ENCODE measurements at regions not wholly inside any gene's neighbourhood (a gene's known extent, or its start where the extent isn't known, plus 50 kb on each side); places are given as distances from the start of the nearest gene placed in this dataset.

GRCh38 chr11:107251298-107251697 is 206.3 kb downstream of the CWF19L2 start:
- DNase-seq (ENCODE audit: low spot score in 2 of 2) (no peak), ATAC-seq (replicated peaks; ENCODE audit: extremely low read depth, poor library complexity, severe bottlenecking) (no peak)
- Mint-ChIP-seq H3K4me3 (no peak overlapping the region), H3K4me1 (no peaks in the 10 kb centered on the region), H3K27ac (ENCODE audit: low read depth) (no peak overlapping the region), H3K36me3 (ENCODE audit: insufficient read depth) (no peaks in the 10 kb centered on the region), H3K9me3 (no peaks in the 10 kb centered on the region), H3K27me3 (peaks cover 22% of the 10 kb centered on the region)

GRCh38 chr11:107250017-107250416 is 207.6 kb downstream of the CWF19L2 start:
- Mint-ChIP-seq H3K27ac (ENCODE audit: low read depth) (no peak overlapping the region), H3K36me3 (ENCODE audit: insufficient read depth) (no peaks in the 10 kb centered on the region), H3K4me1 (no peaks in the 10 kb centered on the region), H3K27me3 (peaks cover 20% of the 10 kb centered on the region), H3K4me3 (no peak overlapping the region), H3K9me3 (no peaks in the 10 kb centered on the region)
- DNase-seq (ENCODE audit: low spot score in 2 of 2) (no peak), ATAC-seq (replicated peaks; ENCODE audit: extremely low read depth, poor library complexity, severe bottlenecking) (no peak)

- no peak overlapping the region for H3K4me3 Mint-ChIP-seq
- H3K9me3 Mint-ChIP-seq = no peaks in the 10 kb centered on the region
- no peak for DNase-seq (ENCODE audit: low spot score in 2 of 2)
- ATAC-seq (replicated peaks; ENCODE audit: extremely low read depth, poor library complexity, severe bottlenecking) = no peak
- H3K36me3 Mint-ChIP-seq (ENCODE audit: insufficient read depth) = no peaks in the 10 kb centered on the region
- no peak overlapping the region for H3K27ac Mint-ChIP-seq (ENCODE audit: low read depth)
- H3K27me3 Mint-ChIP-seq = peaks cover 12% of the 10 kb centered on the region
- no peaks in the 10 kb centered on the region for H3K4me1 Mint-ChIP-seq
These were observed 208.6 kb downstream of the CWF19L2 start for GRCh38 chr11:107249054-107249453.

GRCh38 chr11:107247167-107247861 is 210.3 kb downstream of the CWF19L2 start:
- DNase-seq (ENCODE audit: low spot score in 2 of 2) (no peak), ATAC-seq (replicated peaks; ENCODE audit: extremely low read depth, poor library complexity, severe bottlenecking) (no peak)
- H3K36me3 Mint-ChIP-seq (ENCODE audit: insufficient read depth) = no peaks in the 10 kb centered on the region
- no peak overlapping the region for H3K4me3 Mint-ChIP-seq
- H3K27me3 Mint-ChIP-seq = no peaks in the 10 kb centered on the region
- H3K4me1 Mint-ChIP-seq = no peaks in the 10 kb centered on the region
- H3K27ac Mint-ChIP-seq (ENCODE audit: low read depth) = no peak overlapping the region
- H3K9me3 Mint-ChIP-seq = no peaks in the 10 kb centered on the region

GRCh38 chr11:107243929-107244328 is 213.7 kb downstream of the CWF19L2 start:
- Mint-ChIP-seq H3K4me3 (no peak overlapping the region), H3K27ac (ENCODE audit: low read depth) (no peak overlapping the region), H3K9me3 (no peaks in the 10 kb centered on the region), H3K4me1 (no peaks in the 10 kb centered on the region), H3K27me3 (peaks cover 8% of the 10 kb centered on the region), H3K36me3 (ENCODE audit: insufficient read depth) (peaks cover 2% of the 10 kb centered on the region)
- no peak for DNase-seq (ENCODE audit: low spot score in 2 of 2)
- no peak for ATAC-seq (replicated peaks; ENCODE audit: extremely low read depth, poor library complexity, severe bottlenecking)

GRCh38 chr11:107232451-107232850 is 214.2 kb upstream of the GUCY1A2 start:
- no peaks in the 10 kb centered on the region for H3K27me3 Mint-ChIP-seq
- H3K4me1 Mint-ChIP-seq = no peaks in the 10 kb centered on the region
- DNase-seq (ENCODE audit: low spot score in 2 of 2) (no peak), ATAC-seq (replicated peaks; ENCODE audit: extremely low read depth, poor library complexity, severe bottlenecking) (no peak)
- peaks cover 17% of the 10 kb centered on the region for H3K9me3 Mint-ChIP-seq
- peaks cover 2% of the 10 kb centered on the region for H3K36me3 Mint-ChIP-seq (ENCODE audit: insufficient read depth)
- no peak overlapping the region for H3K4me3 Mint-ChIP-seq
- H3K27ac Mint-ChIP-seq (ENCODE audit: low read depth) = no peak overlapping the region

GRCh38 chr11:107224836-107225235 is 206.6 kb upstream of the GUCY1A2 start:
- no peak overlapping the region for H3K4me3 Mint-ChIP-seq
- peaks cover 15% of the 10 kb centered on the region for H3K9me3 Mint-ChIP-seq
- ATAC-seq (replicated peaks; ENCODE audit: extremely low read depth, poor library complexity, severe bottlenecking) (no peak), DNase-seq (ENCODE audit: low spot score in 2 of 2) (no peak)
- H3K27ac Mint-ChIP-seq (ENCODE audit: low read depth) = no peak overlapping the region
- no peaks in the 10 kb centered on the region for H3K36me3 Mint-ChIP-seq (ENCODE audit: insufficient read depth)
- H3K27me3 Mint-ChIP-seq = no peaks in the 10 kb centered on the region
- no peaks in the 10 kb centered on the region for H3K4me1 Mint-ChIP-seq

GRCh38 chr11:107222916-107223460 is 204.7 kb upstream of the GUCY1A2 start:
- no peaks in the 10 kb centered on the region for H3K4me1 Mint-ChIP-seq
- ATAC-seq (replicated peaks; ENCODE audit: extremely low read depth, poor library complexity, severe bottlenecking) (no peak), DNase-seq (ENCODE audit: low spot score in 2 of 2) (no peak)
- H3K27ac Mint-ChIP-seq (ENCODE audit: low read depth) = no peak overlapping the region
- peaks cover 4% of the 10 kb centered on the region for H3K9me3 Mint-ChIP-seq
- no peaks in the 10 kb centered on the region for H3K36me3 Mint-ChIP-seq (ENCODE audit: insufficient read depth)
- no peak overlapping the region for H3K4me3 Mint-ChIP-seq
- no peaks in the 10 kb centered on the region for H3K27me3 Mint-ChIP-seq

GRCh38 chr11:107222431-107222830 is 204.2 kb upstream of the GUCY1A2 start:
- H3K9me3 Mint-ChIP-seq = peaks cover 4% of the 10 kb centered on the region
- no peaks in the 10 kb centered on the region for H3K36me3 Mint-ChIP-seq (ENCODE audit: insufficient read depth)
- no peak overlapping the region for H3K4me3 Mint-ChIP-seq
- DNase-seq (ENCODE audit: low spot score in 2 of 2) (no peak), ATAC-seq (replicated peaks; ENCODE audit: extremely low read depth, poor library complexity, severe bottlenecking) (no peak)
- H3K4me1 Mint-ChIP-seq = no peaks in the 10 kb centered on the region
- no peaks in the 10 kb centered on the region for H3K27me3 Mint-ChIP-seq
- H3K27ac Mint-ChIP-seq (ENCODE audit: low read depth) = no peak overlapping the region

- DNase-seq (ENCODE audit: low spot score in 2 of 2) = no peak
- ATAC-seq (replicated peaks; ENCODE audit: extremely low read depth, poor library complexity, severe bottlenecking) = no peak
- no peaks in the 10 kb centered on the region for H3K27me3 Mint-ChIP-seq
- H3K27ac Mint-ChIP-seq (ENCODE audit: low read depth) = no peak overlapping the region
- H3K36me3 Mint-ChIP-seq (ENCODE audit: insufficient read depth) = no peaks in the 10 kb centered on the region
- no peaks in the 10 kb centered on the region for H3K4me1 Mint-ChIP-seq
- peaks cover 4% of the 10 kb centered on the region for H3K9me3 Mint-ChIP-seq
- H3K4me3 Mint-ChIP-seq = no peak overlapping the region
These were observed 203.5 kb upstream of the GUCY1A2 start for GRCh38 chr11:107221748-107222285.

GRCh38 chr11:107218123-107219013 is 200.1 kb upstream of the GUCY1A2 start:
- Mint-ChIP-seq H3K4me1 (no peaks in the 10 kb centered on the region), H3K27ac (ENCODE audit: low read depth) (no peak overlapping the region), H3K36me3 (ENCODE audit: insufficient read depth) (no peaks in the 10 kb centered on the region), H3K4me3 (no peak overlapping the region), H3K9me3 (peaks cover 4% of the 10 kb centered on the region), H3K27me3 (no peaks in the 10 kb centered on the region)
- DNase-seq (ENCODE audit: low spot score in 2 of 2) (no peak), ATAC-seq (replicated peaks; ENCODE audit: extremely low read depth, poor library complexity, severe bottlenecking) (no peak)

- ATAC-seq (replicated peaks; ENCODE audit: extremely low read depth, poor library complexity, severe bottlenecking) = no peak
- Mint-ChIP-seq H3K4me3 (no peak overlapping the region), H3K4me1 (no peaks in the 10 kb centered on the region), H3K9me3 (peaks cover 4% of the 10 kb centered on the region), H3K27me3 (no peaks in the 10 kb centered on the region), H3K27ac (ENCODE audit: low read depth) (no peak overlapping the region), H3K36me3 (ENCODE audit: insufficient read depth) (no peaks in the 10 kb centered on the region)
- no peak for DNase-seq (ENCODE audit: low spot score in 2 of 2)
These were observed 199.2 kb upstream of the GUCY1A2 start for GRCh38 chr11:107217444-107217843.
